SU-DHL-6 (cell line): ENCODE measurements at regions not wholly inside any gene's neighbourhood (a gene's known extent, or its start where the extent isn't known, plus 50 kb on each side); places are given as distances from the start of the nearest gene placed in this dataset.

Experiments
- EZH2phosphoT487 ChIP-seq: fragments of 200-600 bp; sonication (generic), shearing (Covaris generic); conservative IDR thresholded peaks from 2 replicates; pipeline ENCODE4 v1.6.1; 2018; ENCODE audit warnings: mild to moderate bottlenecking, antibody characterized with exemption, low read length, moderate library complexity, mixed read lengths
- TF ChIP-seq, protein P1 (sequence below): fragments of 200-600 bp; sonication (generic); IDR thresholded peaks from one replicate; pipeline ENCODE4 v1.5.1; 2017; ENCODE audit warnings: antibody characterized with exemption, mild to moderate bottlenecking, low read length, moderate library complexity; ENCODE audit not compliant: insufficient read depth, poor library complexity, severe bottlenecking

DNA sequence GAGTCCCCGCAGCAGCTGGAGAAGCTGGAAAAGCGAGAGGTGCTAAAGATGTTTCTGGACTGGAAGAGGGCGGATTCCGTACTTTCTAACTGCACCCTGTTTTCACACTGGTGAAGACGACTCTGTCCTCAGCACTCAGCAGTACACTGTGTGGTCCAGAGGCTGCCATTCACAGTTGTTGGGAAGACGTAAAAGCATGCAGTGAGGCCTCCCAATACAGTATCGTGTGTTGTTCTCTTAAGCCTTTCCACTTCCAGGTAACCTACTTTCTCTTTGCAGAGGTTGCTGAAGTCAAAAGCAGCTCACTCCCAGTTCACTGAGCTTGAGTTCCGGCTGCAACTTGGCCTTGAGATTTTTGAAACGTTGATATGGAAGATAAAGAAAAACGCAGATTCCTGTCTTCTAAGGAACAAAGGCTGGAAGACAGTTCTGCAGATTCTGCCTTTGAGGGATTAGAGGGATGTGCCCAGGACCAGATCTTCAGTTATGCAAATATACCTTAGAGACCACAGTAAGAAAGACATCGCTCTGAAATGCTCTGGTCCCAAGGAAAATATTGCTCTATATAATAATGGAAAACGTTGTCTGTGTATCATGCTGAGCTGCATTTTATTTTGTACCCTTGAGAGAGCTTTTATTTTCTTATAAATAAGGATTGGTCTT, 540.9 kb downstream of the TRIML1 start:
- TF ChIP-seq, protein P1, sequence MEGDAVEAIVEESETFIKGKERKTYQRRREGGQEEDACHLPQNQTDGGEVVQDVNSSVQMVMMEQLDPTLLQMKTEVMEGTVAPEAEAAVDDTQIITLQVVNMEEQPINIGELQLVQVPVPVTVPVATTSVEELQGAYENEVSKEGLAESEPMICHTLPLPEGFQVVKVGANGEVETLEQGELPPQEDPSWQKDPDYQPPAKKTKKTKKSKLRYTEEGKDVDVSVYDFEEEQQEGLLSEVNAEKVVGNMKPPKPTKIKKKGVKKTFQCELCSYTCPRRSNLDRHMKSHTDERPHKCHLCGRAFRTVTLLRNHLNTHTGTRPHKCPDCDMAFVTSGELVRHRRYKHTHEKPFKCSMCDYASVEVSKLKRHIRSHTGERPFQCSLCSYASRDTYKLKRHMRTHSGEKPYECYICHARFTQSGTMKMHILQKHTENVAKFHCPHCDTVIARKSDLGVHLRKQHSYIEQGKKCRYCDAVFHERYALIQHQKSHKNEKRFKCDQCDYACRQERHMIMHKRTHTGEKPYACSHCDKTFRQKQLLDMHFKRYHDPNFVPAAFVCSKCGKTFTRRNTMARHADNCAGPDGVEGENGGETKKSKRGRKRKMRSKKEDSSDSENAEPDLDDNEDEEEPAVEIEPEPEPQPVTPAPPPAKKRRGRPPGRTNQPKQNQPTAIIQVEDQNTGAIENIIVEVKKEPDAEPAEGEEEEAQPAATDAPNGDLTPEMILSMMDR = no peak
- TF ChIP-seq EZH2phosphoT487 = no peak
